ENCODE measurements at regions not wholly inside any gene's neighbourhood (a gene's known extent, or its start where the extent isn't known, plus 50 kb on each side); places are given as distances from the start of the nearest gene placed in this dataset.
"Not testable (repeated sequence)": the region's sequence is repeated elsewhere in the genome, so short reads cannot be mapped to it uniquely, and the experiment has no call there.

GRCh38 chr14:19266908-19267307, 167.2 kb downstream of the POTEG start:
- not testable (repeated sequence) for DNase-seq (ENCODE audit: low spot score)

- not testable (repeated sequence) for DNase-seq (ENCODE audit: low spot score)
Measured at GRCh38 chr14:19267636-19268035, 166.5 kb downstream of the POTEG start.

- DNase-seq (ENCODE audit: low spot score) = not testable (repeated sequence)
Measured at GRCh38 chr14:19268047-19268627, 166.0 kb downstream of the POTEG start.

- DNase-seq (ENCODE audit: low spot score) = not testable (repeated sequence)
Measured at GRCh38 chr14:19272235-19272634, 161.9 kb downstream of the POTEG start.

GRCh38 chr14:19289669-19290068, 144.5 kb downstream of the POTEG start:
- not testable (repeated sequence) for DNase-seq (ENCODE audit: low spot score)

GRCh38 chr14:19300243-19300642, 133.9 kb downstream of the POTEG start:
- DNase-seq (ENCODE audit: low spot score) = not testable (repeated sequence)

GRCh38 chr14:19300838-19301237, 133.3 kb downstream of the POTEG start:
- not testable (repeated sequence) for DNase-seq (ENCODE audit: low spot score)

- not testable (repeated sequence) for DNase-seq (ENCODE audit: low spot score)
Measured at GRCh38 chr14:19303844-19304243, 130.3 kb downstream of the POTEG start.

GRCh38 chr14:19304442-19304841, 129.7 kb downstream of the POTEG start:
- DNase-seq (ENCODE audit: low spot score) = not testable (repeated sequence)

GRCh38 chr14:19304918-19305317, 129.2 kb downstream of the POTEG start:
- DNase-seq (ENCODE audit: low spot score) = not testable (repeated sequence)

GRCh38 chr14:19305776-19306175, 128.4 kb downstream of the POTEG start:
- DNase-seq (ENCODE audit: low spot score) = not testable (repeated sequence)

GRCh38 chr14:19306405-19306804, 127.7 kb downstream of the POTEG start:
- DNase-seq (ENCODE audit: low spot score) = not testable (repeated sequence)

GRCh38 chr14:19311023-19311422, 123.1 kb downstream of the POTEG start:
- not testable (repeated sequence) for DNase-seq (ENCODE audit: low spot score)

GRCh38 chr14:19330678-19331077, 103.5 kb downstream of the POTEG start:
- DNase-seq (ENCODE audit: low spot score) = not testable (repeated sequence)

- not testable (repeated sequence) for DNase-seq (ENCODE audit: low spot score)
Measured at GRCh38 chr14:19337232-19338059, 96.7 kb downstream of the POTEG start.

- not testable (repeated sequence) for DNase-seq (ENCODE audit: low spot score)
Measured at GRCh38 chr14:19338060-19338372, 96.1 kb downstream of the POTEG start.

- DNase-seq (ENCODE audit: low spot score) = not testable (repeated sequence)
Measured at GRCh38 chr14:19340976-19341375, 93.2 kb downstream of the POTEG start.

GRCh38 chr14:19341627-19342026, 92.5 kb downstream of the POTEG start:
- not testable (repeated sequence) for DNase-seq (ENCODE audit: low spot score)

GRCh38 chr14:19344261-19344660, 89.9 kb downstream of the POTEG start:
- DNase-seq (ENCODE audit: low spot score) = not testable (repeated sequence)

- not testable (repeated sequence) for DNase-seq (ENCODE audit: low spot score)
Measured at GRCh38 chr14:19344689-19345088, 89.5 kb downstream of the POTEG start.

GRCh38 chr14:19345298-19345911, 88.7 kb downstream of the POTEG start:
- DNase-seq (ENCODE audit: low spot score) = not testable (repeated sequence)

- not testable (repeated sequence) for DNase-seq (ENCODE audit: low spot score)
Measured at GRCh38 chr14:19346074-19346480, 88.1 kb downstream of the POTEG start.

GRCh38 chr14:19346636-19347035, 87.5 kb downstream of the POTEG start:
- not testable (repeated sequence) for DNase-seq (ENCODE audit: low spot score)
